ENCODE measurements at regions not wholly inside any gene's neighbourhood (a gene's known extent, or its start where the extent isn't known, plus 50 kb on each side); places are given as distances from the start of the nearest gene placed in this dataset.

DNA sequence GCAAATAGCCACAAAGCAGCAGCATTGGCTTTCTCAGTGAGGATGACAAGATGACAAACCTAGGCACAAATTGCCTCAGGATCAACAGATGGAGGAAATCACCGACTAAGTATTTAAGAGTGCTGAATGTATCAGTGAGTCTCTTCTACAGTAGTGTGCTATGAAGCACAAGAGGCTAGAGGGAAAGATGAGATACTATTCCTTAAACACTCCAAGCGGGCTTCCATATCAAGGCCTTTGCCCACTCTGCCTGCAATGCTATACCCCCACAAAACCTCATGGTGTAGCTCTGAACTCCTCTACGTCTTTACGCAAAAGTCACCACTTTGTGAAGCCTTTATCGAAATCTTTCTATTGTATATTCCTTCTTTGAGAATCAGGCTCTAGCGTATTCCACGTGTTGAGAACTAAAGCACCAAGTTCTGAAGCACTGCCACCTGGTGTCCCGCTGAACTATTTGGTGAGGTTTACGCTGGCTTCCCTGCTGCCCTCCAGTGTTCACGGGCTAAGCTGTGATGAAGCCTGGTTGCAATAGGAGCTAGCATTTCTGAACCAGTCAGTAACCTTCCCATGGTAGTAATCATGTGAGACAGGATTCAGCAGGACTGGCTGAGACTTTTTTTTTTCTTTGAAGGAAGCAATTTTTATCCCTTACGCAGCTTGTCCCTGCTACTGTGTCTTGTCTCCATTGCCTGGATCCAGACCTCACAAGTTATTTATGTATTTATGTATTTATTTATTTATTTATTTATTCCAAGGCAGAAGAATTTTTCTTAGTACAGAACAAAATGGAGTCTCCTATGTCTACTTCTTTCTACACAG lies 426.5 kb upstream of the OR4E1 start (continued):
- TF ChIP-seq ZNF205 (CRISPR knock-in tag; IDR thresholded peaks at IDR 0.05) (no peak), ZNF235 (CRISPR knock-in tag; IDR thresholded peaks at IDR 0.05; ENCODE audit: borderline replicate concordance) (no peak), ZNF260 (CRISPR knock-in tag; IDR thresholded peaks at IDR 0.05; ENCODE audit: borderline replicate concordance, low read depth) (no peak), MEIS1 (CRISPR knock-in tag; IDR thresholded peaks at IDR 0.05; ENCODE audit: borderline replicate concordance) (no peak), SMC3 (IDR thresholded peaks at IDR 0.05; ENCODE audit: low read length) (peak; percentile 95), SIX4 (CRISPR knock-in tag; IDR thresholded peaks at IDR 0.05) (no peak), TBX2 (CRISPR knock-in tag; IDR thresholded peaks at IDR 0.05; ENCODE audit: borderline replicate concordance) (no peak), RAD21 (CRISPR knock-in tag; IDR thresholded peaks at IDR 0.05) (peak; percentile 85; the same call in 1 of the 2 replicates), ZNF616 (CRISPR knock-in tag; IDR thresholded peaks at IDR 0.05; ENCODE audit: low read depth) (no peak), TARDBP (CRISPR knock-in tag; IDR thresholded peaks at IDR 0.05) (0 out of 2 replicates have a peak, but pooled peaks have one; percentile 67), DPF2 (CRISPR knock-in tag; IDR thresholded peaks at IDR 0.05; ENCODE audit: borderline replicate concordance, low read depth) (no peak), ZSCAN9 (CRISPR knock-in tag; IDR thresholded peaks at IDR 0.05; ENCODE audit: borderline replicate concordance) (0 out of 2 replicates have a peak, but pooled peaks have one; percentile 41), ZNF432 (CRISPR knock-in tag; IDR thresholded peaks at IDR 0.05; ENCODE audit: borderline replicate concordance) (no peak), HDAC2 (CRISPR knock-in tag; IDR thresholded peaks at IDR 0.05) (peak; percentile 39; the same call in 1 of the 2 replicates), ZNF615 (CRISPR knock-in tag; IDR thresholded peaks at IDR 0.05; ENCODE audit: borderline replicate concordance) (no peak), ZNF33B (CRISPR knock-in tag; IDR thresholded peaks at IDR 0.05) (no peak), GLI4 (CRISPR knock-in tag; IDR thresholded peaks at IDR 0.05; ENCODE audit: borderline replicate concordance) (no peak), KLF9 (CRISPR knock-in tag; IDR thresholded peaks at IDR 0.05; ENCODE audit: low read depth) (0 out of 2 replicates have a peak, but pooled peaks have one; percentile 48)
- TF ChIP-seq, protein P1, sequence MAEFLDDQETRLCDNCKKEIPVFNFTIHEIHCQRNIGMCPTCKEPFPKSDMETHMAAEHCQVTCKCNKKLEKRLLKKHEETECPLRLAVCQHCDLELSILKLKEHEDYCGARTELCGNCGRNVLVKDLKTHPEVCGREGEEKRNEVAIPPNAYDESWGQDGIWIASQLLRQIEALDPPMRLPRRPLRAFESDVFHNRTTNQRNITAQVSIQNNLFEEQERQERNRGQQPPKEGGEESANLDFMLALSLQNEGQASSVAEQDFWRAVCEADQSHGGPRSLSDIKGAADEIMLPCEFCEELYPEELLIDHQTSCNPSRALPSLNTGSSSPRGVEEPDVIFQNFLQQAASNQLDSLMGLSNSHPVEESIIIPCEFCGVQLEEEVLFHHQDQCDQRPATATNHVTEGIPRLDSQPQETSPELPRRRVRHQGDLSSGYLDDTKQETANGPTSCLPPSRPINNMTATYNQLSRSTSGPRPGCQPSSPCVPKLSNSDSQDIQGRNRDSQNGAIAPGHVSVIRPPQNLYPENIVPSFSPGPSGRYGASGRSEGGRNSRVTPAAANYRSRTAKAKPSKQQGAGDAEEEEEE (CRISPR knock-in tag; IDR thresholded peaks at IDR 0.05; ENCODE audit: borderline replicate concordance) = 0 out of 2 replicates have a peak, but pooled peaks have one; percentile 47
- TF ChIP-seq, protein P2, sequence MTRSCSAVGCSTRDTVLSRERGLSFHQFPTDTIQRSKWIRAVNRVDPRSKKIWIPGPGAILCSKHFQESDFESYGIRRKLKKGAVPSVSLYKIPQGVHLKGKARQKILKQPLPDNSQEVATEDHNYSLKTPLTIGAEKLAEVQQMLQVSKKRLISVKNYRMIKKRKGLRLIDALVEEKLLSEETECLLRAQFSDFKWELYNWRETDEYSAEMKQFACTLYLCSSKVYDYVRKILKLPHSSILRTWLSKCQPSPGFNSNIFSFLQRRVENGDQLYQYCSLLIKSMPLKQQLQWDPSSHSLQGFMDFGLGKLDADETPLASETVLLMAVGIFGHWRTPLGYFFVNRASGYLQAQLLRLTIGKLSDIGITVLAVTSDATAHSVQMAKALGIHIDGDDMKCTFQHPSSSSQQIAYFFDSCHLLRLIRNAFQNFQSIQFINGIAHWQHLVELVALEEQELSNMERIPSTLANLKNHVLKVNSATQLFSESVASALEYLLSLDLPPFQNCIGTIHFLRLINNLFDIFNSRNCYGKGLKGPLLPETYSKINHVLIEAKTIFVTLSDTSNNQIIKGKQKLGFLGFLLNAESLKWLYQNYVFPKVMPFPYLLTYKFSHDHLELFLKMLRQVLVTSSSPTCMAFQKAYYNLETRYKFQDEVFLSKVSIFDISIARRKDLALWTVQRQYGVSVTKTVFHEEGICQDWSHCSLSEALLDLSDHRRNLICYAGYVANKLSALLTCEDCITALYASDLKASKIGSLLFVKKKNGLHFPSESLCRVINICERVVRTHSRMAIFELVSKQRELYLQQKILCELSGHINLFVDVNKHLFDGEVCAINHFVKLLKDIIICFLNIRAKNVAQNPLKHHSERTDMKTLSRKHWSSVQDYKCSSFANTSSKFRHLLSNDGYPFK (CRISPR knock-in tag; IDR thresholded peaks at IDR 0.05; ENCODE audit: borderline replicate concordance) = no peak
- TF ChIP-seq, protein P3, sequence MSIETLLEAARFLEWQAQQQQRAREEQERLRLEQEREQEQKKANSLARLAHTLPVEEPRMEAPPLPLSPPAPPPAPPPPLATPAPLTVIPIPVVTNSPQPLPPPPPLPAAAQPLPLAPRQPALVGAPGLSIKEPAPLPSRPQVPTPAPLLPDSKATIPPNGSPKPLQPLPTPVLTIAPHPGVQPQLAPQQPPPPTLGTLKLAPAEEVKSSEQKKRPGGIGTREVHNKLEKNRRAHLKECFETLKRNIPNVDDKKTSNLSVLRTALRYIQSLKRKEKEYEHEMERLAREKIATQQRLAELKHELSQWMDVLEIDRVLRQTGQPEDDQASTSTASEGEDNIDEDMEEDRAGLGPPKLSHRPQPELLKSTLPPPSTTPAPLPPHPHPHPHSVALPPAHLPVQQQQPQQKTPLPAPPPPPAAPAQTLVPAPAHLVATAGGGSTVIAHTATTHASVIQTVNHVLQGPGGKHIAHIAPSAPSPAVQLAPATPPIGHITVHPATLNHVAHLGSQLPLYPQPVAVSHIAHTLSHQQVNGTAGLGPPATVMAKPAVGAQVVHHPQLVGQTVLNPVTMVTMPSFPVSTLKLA (IDR thresholded peaks at IDR 0.05) = peak; percentile 15; the same call in 1 of the 2 replicates

All from HepG2 (cell line).